ENCODE measurements at regions not wholly inside any gene's neighbourhood (a gene's known extent, or its start where the extent isn't known, plus 50 kb on each side); places are given as distances from the start of the nearest gene placed in this dataset.
A peak's percentile ranks its signal among the peaks of the same experiment; 100 is the strongest.

- TF ChIP-seq HIVEP1 (CRISPR knock-in tag; IDR thresholded peaks at IDR 0.05), result no peak
- TF ChIP-seq PAXIP1 (CRISPR knock-in tag; conservative IDR thresholded peaks at IDR 0.05), result no peak
- 0 out of 2 replicates have a peak, but pooled peaks have one; percentile 30 for TF ChIP-seq ZNF639 (CRISPR knock-in tag; conservative IDR thresholded peaks at IDR 0.05)
- no peak for TF ChIP-seq ZNF337 (CRISPR knock-in tag; IDR thresholded peaks at IDR 0.05; ENCODE audit: borderline replicate concordance, low read depth)
- TF ChIP-seq ZMYM3 (CRISPR knock-in tag; IDR thresholded peaks at IDR 0.05), result no peak
- TF ChIP-seq SIX1 (CRISPR knock-in tag; IDR thresholded peaks at IDR 0.05; ENCODE audit: borderline replicate concordance), result no peak
- TF ChIP-seq ZSCAN5A (CRISPR knock-in tag; IDR thresholded peaks at IDR 0.05; ENCODE audit: borderline replicate concordance), result no peak
- TF ChIP-seq ZNF343 (CRISPR knock-in tag; IDR thresholded peaks at IDR 0.05), result no peak
- TF ChIP-seq DRAP1 (CRISPR knock-in tag; IDR thresholded peaks at IDR 0.05), result no peak
- 0 out of 2 replicates have a peak, but pooled peaks have one; percentile 13 for TF ChIP-seq IRF2 (CRISPR knock-in tag; IDR thresholded peaks at IDR 0.05)
- 0 out of 2 replicates have a peak, but pooled peaks have one; percentile 44 for TF ChIP-seq ZNF572 (CRISPR knock-in tag; IDR thresholded peaks at IDR 0.05)
- TF ChIP-seq ZNF24 (IDR thresholded peaks at IDR 0.05), result no peak
- TF ChIP-seq ZNF280D (CRISPR knock-in tag; IDR thresholded peaks at IDR 0.05), result no peak
- no peak for TF ChIP-seq LCORL (IDR thresholded peaks at IDR 0.05)
- peak; percentile 52; the same call in 1 of the 2 replicates for TF ChIP-seq LCORL (CRISPR knock-in tag; IDR thresholded peaks at IDR 0.05)
- TF ChIP-seq IKZF5 (CRISPR knock-in tag; IDR thresholded peaks at IDR 0.05), result 0 out of 2 replicates have a peak, but pooled peaks have one; percentile 32
- no peak for TF ChIP-seq NRL (CRISPR knock-in tag; IDR thresholded peaks at IDR 0.05; ENCODE audit: borderline replicate concordance)
These were observed 104.9 kb upstream of the TMPRSS2 start (continued) for GRCh38 chr21:41612674-41613532.

All from HepG2 (cell line).